ENCODE measurements at regions not wholly inside any gene's neighbourhood (a gene's known extent, or its start where the extent isn't known, plus 50 kb on each side); places are given as distances from the start of the nearest gene placed in this dataset.

DNA sequence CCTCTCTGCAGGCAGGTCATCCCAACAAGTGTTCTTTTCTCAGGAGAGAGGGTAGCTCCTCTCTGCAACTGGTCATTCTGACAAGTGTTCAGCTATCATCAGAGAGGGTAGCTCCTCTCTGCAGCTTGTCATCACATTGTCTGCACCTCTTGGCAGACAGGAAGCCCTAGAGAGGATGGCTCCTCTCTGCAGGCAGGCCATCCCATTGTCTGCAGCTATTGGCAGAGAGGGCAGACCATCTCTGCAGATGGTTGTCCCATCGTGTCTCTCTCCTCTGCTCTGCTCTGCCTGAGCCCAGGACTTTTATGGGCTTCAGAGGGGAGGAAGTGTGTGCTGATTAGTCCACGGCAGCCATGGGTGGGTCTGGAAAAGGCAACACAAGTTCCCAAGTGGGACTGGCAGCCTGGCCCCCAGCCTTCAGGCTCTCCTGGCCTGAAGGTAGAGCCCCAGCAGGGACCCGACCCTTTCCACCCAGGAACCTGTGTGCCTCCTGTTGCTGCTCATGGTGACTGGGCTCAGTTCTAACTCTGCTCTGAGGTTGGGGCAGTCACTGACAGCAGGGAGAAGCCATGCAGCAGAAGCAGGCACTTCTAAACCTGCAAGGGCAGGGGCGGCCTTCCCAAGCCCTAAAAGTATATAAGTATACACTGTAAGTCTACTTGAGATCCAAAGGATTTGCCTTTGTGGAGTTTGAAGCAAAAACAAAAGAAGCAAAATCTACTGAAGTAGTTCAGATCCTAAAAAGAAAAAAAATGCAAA lies 637.9 kb downstream of the PLOD2 start:
- no peak for DNase-seq
- no peaks in the 10 kb centered on the region for H3K27me3 Mint-ChIP-seq (ENCODE audit: unreplicated experiment)
- no peak overlapping the region for H3K4me3 Mint-ChIP-seq (ENCODE audit: unreplicated experiment)
- no peaks in the 10 kb centered on the region for H3K4me1 Mint-ChIP-seq (ENCODE audit: low read depth, unreplicated experiment)
- TF ChIP-seq, protein P1, sequence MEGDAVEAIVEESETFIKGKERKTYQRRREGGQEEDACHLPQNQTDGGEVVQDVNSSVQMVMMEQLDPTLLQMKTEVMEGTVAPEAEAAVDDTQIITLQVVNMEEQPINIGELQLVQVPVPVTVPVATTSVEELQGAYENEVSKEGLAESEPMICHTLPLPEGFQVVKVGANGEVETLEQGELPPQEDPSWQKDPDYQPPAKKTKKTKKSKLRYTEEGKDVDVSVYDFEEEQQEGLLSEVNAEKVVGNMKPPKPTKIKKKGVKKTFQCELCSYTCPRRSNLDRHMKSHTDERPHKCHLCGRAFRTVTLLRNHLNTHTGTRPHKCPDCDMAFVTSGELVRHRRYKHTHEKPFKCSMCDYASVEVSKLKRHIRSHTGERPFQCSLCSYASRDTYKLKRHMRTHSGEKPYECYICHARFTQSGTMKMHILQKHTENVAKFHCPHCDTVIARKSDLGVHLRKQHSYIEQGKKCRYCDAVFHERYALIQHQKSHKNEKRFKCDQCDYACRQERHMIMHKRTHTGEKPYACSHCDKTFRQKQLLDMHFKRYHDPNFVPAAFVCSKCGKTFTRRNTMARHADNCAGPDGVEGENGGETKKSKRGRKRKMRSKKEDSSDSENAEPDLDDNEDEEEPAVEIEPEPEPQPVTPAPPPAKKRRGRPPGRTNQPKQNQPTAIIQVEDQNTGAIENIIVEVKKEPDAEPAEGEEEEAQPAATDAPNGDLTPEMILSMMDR (IDR thresholded peaks at IDR 0.05; ENCODE audit: partially characterized antibody, unreplicated experiment), result no peak
- no peaks in the 10 kb centered on the region for H3K36me3 Mint-ChIP-seq (ENCODE audit: unreplicated experiment)
- no peaks in the 10 kb centered on the region for H3K9me3 Mint-ChIP-seq (ENCODE audit: unreplicated experiment)
- H3K27ac Mint-ChIP-seq (ENCODE audit: unreplicated experiment), result no peak overlapping the region

DNA sequence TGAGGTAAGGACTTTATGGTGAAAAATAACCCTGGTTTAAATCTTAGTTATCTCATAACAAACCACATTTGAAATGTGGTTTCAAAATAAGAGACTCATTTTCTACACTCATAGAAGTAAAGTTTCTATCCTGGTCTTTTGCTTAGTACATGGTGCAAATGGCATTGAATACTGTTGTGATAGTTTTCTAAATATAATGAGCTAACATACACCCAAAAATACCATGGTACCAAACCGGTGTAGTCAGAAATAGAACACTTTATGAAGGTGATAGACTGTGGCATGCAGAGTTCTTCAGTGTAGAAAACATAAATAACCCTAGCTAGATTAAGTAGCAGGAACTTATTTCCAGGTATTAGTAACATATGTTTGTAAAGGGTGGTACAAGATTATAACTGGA lies 629.4 kb downstream of the PLOD2 start:
- no peak for DNase-seq
- TF ChIP-seq, protein P1 (IDR thresholded peaks at IDR 0.05; ENCODE audit: partially characterized antibody, unreplicated experiment), result no peak
- H3K27ac Mint-ChIP-seq (ENCODE audit: unreplicated experiment), result no peak overlapping the region
- H3K36me3 Mint-ChIP-seq (ENCODE audit: unreplicated experiment), result no peaks in the 10 kb centered on the region
- no peaks in the 10 kb centered on the region for H3K27me3 Mint-ChIP-seq (ENCODE audit: unreplicated experiment)
- no peaks in the 10 kb centered on the region for H3K9me3 Mint-ChIP-seq (ENCODE audit: unreplicated experiment)
- H3K4me1 Mint-ChIP-seq (ENCODE audit: low read depth, unreplicated experiment), result no peaks in the 10 kb centered on the region
- H3K4me3 Mint-ChIP-seq (ENCODE audit: unreplicated experiment), result no peak overlapping the region

DNA sequence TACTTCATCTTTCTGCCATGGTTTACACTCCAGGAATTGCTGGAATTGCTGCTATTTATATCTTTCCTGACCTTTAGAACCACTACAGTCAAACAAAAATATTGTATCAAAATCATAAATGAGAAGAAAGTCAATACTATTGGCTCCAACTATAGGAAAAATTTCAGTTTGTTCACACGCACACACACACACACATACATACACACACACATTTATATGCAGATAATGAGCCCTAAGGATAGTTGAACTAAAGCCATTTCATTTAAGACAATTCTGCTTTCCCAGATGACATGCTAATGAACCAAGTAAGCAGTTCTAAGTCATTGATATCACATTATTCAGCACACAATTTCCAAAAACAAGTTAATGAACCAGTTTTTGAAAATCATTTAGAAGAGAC lies 627.3 kb downstream of the PLOD2 start:
- H3K27me3 Mint-ChIP-seq (ENCODE audit: unreplicated experiment), result no peaks in the 10 kb centered on the region
- H3K27ac Mint-ChIP-seq (ENCODE audit: unreplicated experiment), result no peak overlapping the region
- no peaks in the 10 kb centered on the region for H3K36me3 Mint-ChIP-seq (ENCODE audit: unreplicated experiment)
- H3K9me3 Mint-ChIP-seq (ENCODE audit: unreplicated experiment), result no peaks in the 10 kb centered on the region
- no peak overlapping the region for H3K4me3 Mint-ChIP-seq (ENCODE audit: unreplicated experiment)
- no peaks in the 10 kb centered on the region for H3K4me1 Mint-ChIP-seq (ENCODE audit: low read depth, unreplicated experiment)
- TF ChIP-seq, protein P1 (IDR thresholded peaks at IDR 0.05; ENCODE audit: partially characterized antibody, unreplicated experiment), result no peak
- no peak for DNase-seq

DNA sequence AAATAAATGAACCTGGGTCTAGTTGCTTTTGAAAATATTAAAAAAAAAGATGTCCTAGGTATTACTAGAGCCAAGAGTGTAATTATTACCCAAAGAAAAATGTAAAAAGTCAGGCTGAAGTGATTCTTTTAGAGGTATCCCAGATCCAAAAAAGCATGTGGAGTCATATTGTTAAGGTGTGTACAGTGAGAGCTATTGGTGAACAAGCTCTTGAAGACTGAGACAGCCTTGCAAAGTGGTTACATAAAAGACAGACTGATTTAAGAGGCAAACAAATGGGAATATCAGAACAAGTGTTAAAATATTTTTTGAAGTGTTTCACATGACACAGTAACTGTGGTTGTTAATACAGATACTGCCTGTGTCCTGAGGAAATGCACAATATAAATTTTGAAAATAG lies 624.5 kb downstream of the PLOD2 start:
- Mint-ChIP-seq H3K36me3 (ENCODE audit: unreplicated experiment) (no peaks in the 10 kb centered on the region), H3K9me3 (ENCODE audit: unreplicated experiment) (no peaks in the 10 kb centered on the region), H3K27ac (ENCODE audit: unreplicated experiment) (no peak overlapping the region), H3K4me1 (ENCODE audit: low read depth, unreplicated experiment) (no peaks in the 10 kb centered on the region), H3K27me3 (ENCODE audit: unreplicated experiment) (no peaks in the 10 kb centered on the region), H3K4me3 (ENCODE audit: unreplicated experiment) (no peak overlapping the region)
- no peak for DNase-seq
- TF ChIP-seq, protein P1 (IDR thresholded peaks at IDR 0.05; ENCODE audit: partially characterized antibody, unreplicated experiment), result no peak

DNA sequence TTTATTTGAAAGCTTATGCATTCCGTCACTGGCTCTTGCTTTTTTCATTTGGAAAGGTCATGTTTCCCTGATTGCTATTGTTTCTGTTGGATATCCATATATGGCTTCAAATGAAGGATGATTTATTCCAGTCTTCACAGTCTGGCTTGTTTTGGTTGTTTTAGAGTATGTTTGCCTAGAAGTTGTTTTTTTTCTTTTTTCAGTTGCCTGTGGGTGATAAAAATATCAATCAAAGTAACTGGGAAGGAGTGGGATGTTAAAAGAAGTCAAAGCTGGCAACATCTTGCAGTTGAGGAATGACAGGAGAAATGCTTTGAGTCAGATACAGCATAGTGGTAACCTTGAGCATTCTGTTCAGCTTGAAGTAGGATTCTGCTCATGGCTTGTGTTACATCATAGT lies 610.5 kb downstream of the PLOD2 start:
- H3K9me3 Mint-ChIP-seq (ENCODE audit: unreplicated experiment), result peaks cover under 1% of the 10 kb centered on the region
- TF ChIP-seq, protein P1 (IDR thresholded peaks at IDR 0.05; ENCODE audit: partially characterized antibody, unreplicated experiment), result no peak
- DNase-seq, result no peak
- H3K4me1 Mint-ChIP-seq (ENCODE audit: low read depth, unreplicated experiment), result peaks cover 4% of the 10 kb centered on the region
- no peak overlapping the region for H3K4me3 Mint-ChIP-seq (ENCODE audit: unreplicated experiment)
- no peaks in the 10 kb centered on the region for H3K27me3 Mint-ChIP-seq (ENCODE audit: unreplicated experiment)
- peaks cover 10% of the 10 kb centered on the region for H3K36me3 Mint-ChIP-seq (ENCODE audit: unreplicated experiment)
- no peak overlapping the region for H3K27ac Mint-ChIP-seq (ENCODE audit: unreplicated experiment)

Data from glutamatergic neuron (in vitro differentiated cells).